Osteoblast (primary cell): ENCODE measurements at regions not wholly inside any gene's neighbourhood (a gene's known extent, or its start where the extent isn't known, plus 50 kb on each side); places are given as distances from the start of the nearest gene placed in this dataset.
A peak's percentile ranks its signal among the peaks of the same experiment; 100 is the strongest.

ENCODE experiments used
- DNase-seq: peaks from one replicate; pipeline ENCODE4 v3.0.0; 2011; ENCODE audit warnings: low spot score, mixed read lengths; ENCODE audit not compliant: insufficient read length; ENCODE audit errors: missing footprints
- H2AFZ ChIP-seq: 2 replicates; pipeline ENCODE4 v1.6.0; 2011; ENCODE audit warnings: mild to moderate bottlenecking, low read length
- H3K27ac ChIP-seq: 2 replicates; pipeline ENCODE4 v1.5.1; 2011; ENCODE audit warnings: mild to moderate bottlenecking, low read depth, low read length, moderate library complexity
- H3K27me3 ChIP-seq: 2 replicates; pipeline ENCODE4 v1.6.0; 2012; ENCODE audit warnings: mild to moderate bottlenecking, control low read depth, inconsistent platforms, low read length, moderate library complexity; ENCODE audit not compliant: insufficient read depth
- H3K36me3 ChIP-seq: 2 replicates; pipeline ENCODE4 v1.5.1; 2011; ENCODE audit warnings: mild to moderate bottlenecking, low read length, control low read depth, moderate library complexity; ENCODE audit not compliant: insufficient read depth
- H3K4me1 ChIP-seq: 2 replicates; pipeline ENCODE4 v1.5.1; 2011; ENCODE audit warnings: mild to moderate bottlenecking, low read length, control low read depth, moderate library complexity; ENCODE audit not compliant: insufficient read depth
- H3K4me2 ChIP-seq: 2 replicates; pipeline ENCODE4 v1.6.0; 2011; ENCODE audit warnings: mild to moderate bottlenecking, low read length; ENCODE audit not compliant: insufficient read depth
- H3K4me3 ChIP-seq: fragments of 200-600 bp; sonication (generic); 3 replicates; pipeline ENCODE4 v1.5.1; 2012; ENCODE audit warnings: mild to moderate bottlenecking, low read length, inconsistent platforms; ENCODE audit not compliant: insufficient read depth
- H3K79me2 ChIP-seq: 2 replicates; pipeline ENCODE4 v1.6.0; 2012; ENCODE audit warnings: mild to moderate bottlenecking, low read length, control low read depth, inconsistent platforms; ENCODE audit not compliant: insufficient read depth
- H3K9me3 ChIP-seq: 2 replicates; pipeline ENCODE4 v1.5.1; 2011; ENCODE audit warnings: low read depth, low read length, control low read depth
- H4K20me1 ChIP-seq: 2 replicates; pipeline ENCODE4 v1.6.0; 2012; ENCODE audit warnings: mild to moderate bottlenecking, low read length, control low read depth; ENCODE audit not compliant: insufficient read depth
- TF ChIP-seq, protein P1 (sequence below): IDR thresholded peaks from 2 replicates; pipeline ENCODE4 v1.5.1; 2011; ENCODE audit warnings: mild to moderate bottlenecking, low read depth, low read length, moderate library complexity; ENCODE audit errors: extremely low read depth

- no peak for DNase-seq
- Histone ChIP-seq H3K27me3 (no peaks in the 10 kb centered on the region), H2AFZ (no peak overlapping the region), H4K20me1 (no peaks in the 10 kb centered on the region), H3K4me2 (no peak overlapping the region), H3K4me1 (no peaks in the 10 kb centered on the region), H3K27ac (no peak overlapping the region), H3K4me3 (no peak overlapping the region), H3K79me2 (no peaks in the 10 kb centered on the region), H3K9me3 (no peaks in the 10 kb centered on the region), H3K36me3 (no peaks in the 10 kb centered on the region)
- TF ChIP-seq, protein P1, sequence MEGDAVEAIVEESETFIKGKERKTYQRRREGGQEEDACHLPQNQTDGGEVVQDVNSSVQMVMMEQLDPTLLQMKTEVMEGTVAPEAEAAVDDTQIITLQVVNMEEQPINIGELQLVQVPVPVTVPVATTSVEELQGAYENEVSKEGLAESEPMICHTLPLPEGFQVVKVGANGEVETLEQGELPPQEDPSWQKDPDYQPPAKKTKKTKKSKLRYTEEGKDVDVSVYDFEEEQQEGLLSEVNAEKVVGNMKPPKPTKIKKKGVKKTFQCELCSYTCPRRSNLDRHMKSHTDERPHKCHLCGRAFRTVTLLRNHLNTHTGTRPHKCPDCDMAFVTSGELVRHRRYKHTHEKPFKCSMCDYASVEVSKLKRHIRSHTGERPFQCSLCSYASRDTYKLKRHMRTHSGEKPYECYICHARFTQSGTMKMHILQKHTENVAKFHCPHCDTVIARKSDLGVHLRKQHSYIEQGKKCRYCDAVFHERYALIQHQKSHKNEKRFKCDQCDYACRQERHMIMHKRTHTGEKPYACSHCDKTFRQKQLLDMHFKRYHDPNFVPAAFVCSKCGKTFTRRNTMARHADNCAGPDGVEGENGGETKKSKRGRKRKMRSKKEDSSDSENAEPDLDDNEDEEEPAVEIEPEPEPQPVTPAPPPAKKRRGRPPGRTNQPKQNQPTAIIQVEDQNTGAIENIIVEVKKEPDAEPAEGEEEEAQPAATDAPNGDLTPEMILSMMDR: no peak
Measured at GRCh38 chr6:45775026-45775697, 240.5 kb downstream of the CLIC5 start.

- TF ChIP-seq, protein P1: no peak
- H2AFZ ChIP-seq: no peak overlapping the region
- no peak for DNase-seq
Measured at GRCh38 chr6:45773906-45774305, 241.8 kb downstream of the CLIC5 start.

GRCh38 chr6:45772886-45773495 lies 242.7 kb downstream of the CLIC5 start:
- H3K27ac ChIP-seq: no peak overlapping the region
- no peak overlapping the region for H3K4me3 ChIP-seq
- H3K36me3 ChIP-seq: no peaks in the 10 kb centered on the region
- TF ChIP-seq, protein P1: no peak
- no peaks in the 10 kb centered on the region for H3K9me3 ChIP-seq
- H4K20me1 ChIP-seq: no peaks in the 10 kb centered on the region
- H2AFZ ChIP-seq: no peak overlapping the region
- DNase-seq: no peak
- H3K4me1 ChIP-seq: no peaks in the 10 kb centered on the region
- no peaks in the 10 kb centered on the region for H3K79me2 ChIP-seq
- no peaks in the 10 kb centered on the region for H3K27me3 ChIP-seq
- no peak overlapping the region for H3K4me2 ChIP-seq

More at GRCh38 chr6:45773906-45774305, 241.8 kb downstream of the CLIC5 start:
- Histone ChIP-seq H3K27me3 (no peaks in the 10 kb centered on the region), H3K4me1 (no peaks in the 10 kb centered on the region), H3K4me2 (no peak overlapping the region), H3K79me2 (no peaks in the 10 kb centered on the region), H4K20me1 (no peaks in the 10 kb centered on the region), H3K27ac (no peak overlapping the region), H3K36me3 (no peaks in the 10 kb centered on the region), H3K4me3 (no peak overlapping the region), H3K9me3 (no peaks in the 10 kb centered on the region)

DNA sequence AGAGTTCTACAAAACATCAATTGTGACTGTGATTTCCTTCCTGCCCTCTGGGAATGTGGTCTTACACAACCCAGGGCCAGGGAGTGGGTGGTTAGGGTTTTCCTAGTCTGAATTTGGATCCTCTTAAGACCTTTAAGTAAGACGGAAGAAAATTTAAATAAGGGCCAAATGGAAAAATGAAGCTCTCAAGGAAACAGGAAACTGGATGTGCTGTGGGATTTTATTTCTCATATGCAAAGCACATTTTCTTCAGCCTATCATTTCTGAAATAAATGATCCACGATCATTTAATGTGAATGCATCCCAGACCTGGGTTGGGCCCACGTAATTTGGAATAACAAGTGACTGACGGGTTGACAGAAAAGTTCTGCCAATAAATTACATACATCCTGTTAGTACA lies 243.6 kb downstream of the CLIC5 start:
- no peak for DNase-seq
- Histone ChIP-seq H2AFZ (peak overlapping the region; percentile 45), H3K4me1 (no peaks in the 10 kb centered on the region), H3K4me2 (no peak overlapping the region), H3K9me3 (no peaks in the 10 kb centered on the region), H3K4me3 (no peak overlapping the region), H3K36me3 (no peaks in the 10 kb centered on the region), H3K79me2 (no peaks in the 10 kb centered on the region), H3K27me3 (no peaks in the 10 kb centered on the region), H3K27ac (no peak overlapping the region), H4K20me1 (no peaks in the 10 kb centered on the region)
- TF ChIP-seq, protein P1: no peak
